ENCODE measurements at regions not wholly inside any gene's neighbourhood (a gene's known extent, or its start where the extent isn't known, plus 50 kb on each side); places are given as distances from the start of the nearest gene placed in this dataset.

GRCh38 chr7:25348104-25348503 lies 119.8 kb upstream of the NPVF start:
- TF ChIP-seq, protein P1, sequence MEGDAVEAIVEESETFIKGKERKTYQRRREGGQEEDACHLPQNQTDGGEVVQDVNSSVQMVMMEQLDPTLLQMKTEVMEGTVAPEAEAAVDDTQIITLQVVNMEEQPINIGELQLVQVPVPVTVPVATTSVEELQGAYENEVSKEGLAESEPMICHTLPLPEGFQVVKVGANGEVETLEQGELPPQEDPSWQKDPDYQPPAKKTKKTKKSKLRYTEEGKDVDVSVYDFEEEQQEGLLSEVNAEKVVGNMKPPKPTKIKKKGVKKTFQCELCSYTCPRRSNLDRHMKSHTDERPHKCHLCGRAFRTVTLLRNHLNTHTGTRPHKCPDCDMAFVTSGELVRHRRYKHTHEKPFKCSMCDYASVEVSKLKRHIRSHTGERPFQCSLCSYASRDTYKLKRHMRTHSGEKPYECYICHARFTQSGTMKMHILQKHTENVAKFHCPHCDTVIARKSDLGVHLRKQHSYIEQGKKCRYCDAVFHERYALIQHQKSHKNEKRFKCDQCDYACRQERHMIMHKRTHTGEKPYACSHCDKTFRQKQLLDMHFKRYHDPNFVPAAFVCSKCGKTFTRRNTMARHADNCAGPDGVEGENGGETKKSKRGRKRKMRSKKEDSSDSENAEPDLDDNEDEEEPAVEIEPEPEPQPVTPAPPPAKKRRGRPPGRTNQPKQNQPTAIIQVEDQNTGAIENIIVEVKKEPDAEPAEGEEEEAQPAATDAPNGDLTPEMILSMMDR (IDR thresholded peaks at IDR 0.05; ENCODE audit: insufficient read depth, low read depth, low read length): no peak
- TF ChIP-seq EZH2 (IDR thresholded peaks at IDR 0.05; ENCODE audit: insufficient read depth, low read length): no peak

Measured in astrocyte (in vitro differentiated cells and primary cell).